ENCODE measurements at regions not wholly inside any gene's neighbourhood (a gene's known extent, or its start where the extent isn't known, plus 50 kb on each side); places are given as distances from the start of the nearest gene placed in this dataset.

DNA sequence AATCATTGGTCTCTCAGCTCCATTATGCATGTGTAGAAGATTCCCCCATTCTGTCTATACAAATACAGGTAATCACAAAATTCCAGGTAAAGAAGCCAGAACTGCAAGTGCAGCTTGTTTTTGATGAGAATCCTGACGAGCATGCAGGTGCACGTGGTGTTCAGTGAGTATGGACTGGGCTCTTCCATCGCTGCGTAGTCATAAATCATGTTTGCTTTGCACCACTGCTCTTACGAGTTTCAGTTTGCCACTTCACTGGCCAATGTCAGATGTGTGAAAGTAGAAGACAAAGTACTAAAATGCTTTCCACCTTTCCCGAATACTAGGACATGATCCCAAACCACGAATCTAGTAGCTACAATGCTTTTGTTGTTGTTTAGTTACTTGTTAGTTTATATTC lies 390.7 kb downstream of the LIG4 start:
- no peaks in the 10 kb centered on the region for H3K36me3 ChIP-seq (ENCODE audit: control insufficient read depth, insufficient read depth, low read length)
- no peak for ATAC-seq (ENCODE audit: low read depth in 2 of 2)
- H3K27ac ChIP-seq (ENCODE audit: insufficient read depth, low read length, poor library complexity, severe bottlenecking) = no peak overlapping the region
- no peak for DNase-seq
- H3K4me3 ChIP-seq (ENCODE audit: low read depth, low read length) = no peak overlapping the region
- no peaks in the 10 kb centered on the region for H3K4me1 ChIP-seq (ENCODE audit: control insufficient read depth, insufficient read depth, low read length, poor library complexity, severe bottlenecking)
- Mint-ChIP-seq H3K27ac (no peak overlapping the region), H3K4me3 (no peak overlapping the region), H3K36me3 (no peaks in the 10 kb centered on the region), H3K4me1 (no peaks in the 10 kb centered on the region), H3K27me3 (no peaks in the 10 kb centered on the region), H3K9me3 (peaks cover 0 to 13% (median 2%) of the 10 kb centered on the region in 7 donors)
- no peaks in the 10 kb centered on the region for H3K27me3 ChIP-seq (ENCODE audit: control insufficient read depth, insufficient read depth, low read length)
- H3K9me3 ChIP-seq (ENCODE audit: control insufficient read depth in 2 of 2, low read length in 2 of 2) = no peaks in the 10 kb centered on the region

DNA sequence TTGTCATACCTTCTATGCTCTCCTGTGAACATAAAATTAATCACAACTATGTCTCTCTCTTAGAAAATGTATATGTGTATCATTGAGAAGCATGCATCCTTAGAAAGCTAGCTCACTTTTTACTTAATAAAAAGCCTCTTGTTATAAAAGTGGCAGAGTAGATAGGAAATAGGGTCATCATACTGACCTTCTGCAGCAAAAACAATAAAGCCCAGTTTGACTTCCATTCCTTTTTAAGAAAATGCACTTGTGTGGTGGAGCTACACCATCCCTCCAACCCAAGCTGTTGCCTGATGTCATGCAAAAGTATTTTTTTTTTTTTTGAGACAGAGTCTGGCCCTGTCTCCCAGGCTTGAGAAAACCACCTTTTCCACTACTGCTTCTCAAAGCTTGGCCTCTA lies 393.3 kb downstream of the LIG4 start:
- no peaks in the 10 kb centered on the region for H3K27me3 Mint-ChIP-seq
- H3K36me3 ChIP-seq (ENCODE audit: control insufficient read depth, insufficient read depth, low read length) = no peaks in the 10 kb centered on the region
- no peak overlapping the region for H3K4me3 ChIP-seq (ENCODE audit: low read depth, low read length)
- no peak overlapping the region for H3K27ac ChIP-seq (ENCODE audit: insufficient read depth, low read length, poor library complexity, severe bottlenecking)
- no peaks in the 10 kb centered on the region for H3K36me3 Mint-ChIP-seq
- H3K9me3 Mint-ChIP-seq = peaks cover 0 to 19% (median 3%) of the 10 kb centered on the region in 7 donors
- no peak for DNase-seq
- no peaks in the 10 kb centered on the region for H3K27me3 ChIP-seq (ENCODE audit: control insufficient read depth, insufficient read depth, low read length)
- H3K9me3 ChIP-seq (ENCODE audit: control insufficient read depth in 2 of 2, low read length in 2 of 2) = no peaks in the 10 kb centered on the region
- no peaks in the 10 kb centered on the region for H3K4me1 ChIP-seq (ENCODE audit: control insufficient read depth, insufficient read depth, low read length, poor library complexity, severe bottlenecking)
- no peaks in the 10 kb centered on the region for H3K4me1 Mint-ChIP-seq
- no peak for ATAC-seq (ENCODE audit: low read depth in 2 of 2)
- H3K27ac Mint-ChIP-seq = no peak overlapping the region
- no peak overlapping the region for H3K4me3 Mint-ChIP-seq

DNA sequence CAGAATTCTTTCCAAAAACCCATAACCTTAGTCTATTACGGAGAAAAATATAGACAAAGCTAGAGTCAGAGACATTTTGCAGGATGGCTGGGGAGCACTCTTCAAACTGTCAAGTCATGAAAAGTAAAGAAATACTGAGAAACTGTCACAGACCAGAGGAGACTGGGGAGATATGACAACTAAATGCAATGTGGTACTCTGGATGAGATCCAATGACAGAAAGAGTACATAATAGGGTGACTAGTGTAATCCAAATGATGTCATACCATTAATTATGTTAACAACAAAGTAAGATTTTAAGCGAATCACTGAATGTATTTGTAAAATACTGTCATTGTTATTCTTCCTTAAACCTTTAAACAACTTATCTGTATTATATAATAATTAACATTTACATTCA lies 393.8 kb downstream of the LIG4 start:
- Histone ChIP-seq H3K27me3 (ENCODE audit: control insufficient read depth, insufficient read depth, low read length) (no peaks in the 10 kb centered on the region), H3K9me3 (ENCODE audit: control insufficient read depth in 2 of 2, low read length in 2 of 2) (no peaks in the 10 kb centered on the region), H3K36me3 (ENCODE audit: control insufficient read depth, insufficient read depth, low read length) (no peaks in the 10 kb centered on the region), H3K4me3 (ENCODE audit: low read depth, low read length) (no peak overlapping the region), H3K4me1 (ENCODE audit: control insufficient read depth, insufficient read depth, low read length, poor library complexity, severe bottlenecking) (no peaks in the 10 kb centered on the region), H3K27ac (ENCODE audit: insufficient read depth, low read length, poor library complexity, severe bottlenecking) (no peak overlapping the region)
- no peaks in the 10 kb centered on the region for H3K27me3 Mint-ChIP-seq
- no peak overlapping the region for H3K4me3 Mint-ChIP-seq
- no peak overlapping the region for H3K27ac Mint-ChIP-seq
- H3K4me1 Mint-ChIP-seq = no peaks in the 10 kb centered on the region
- ATAC-seq (ENCODE audit: low read depth in 2 of 2) = no peak
- no peak for DNase-seq
- no peaks in the 10 kb centered on the region for H3K36me3 Mint-ChIP-seq
- H3K9me3 Mint-ChIP-seq = peaks cover 0 to 19% (median 3%) of the 10 kb centered on the region in 7 donors

DNA sequence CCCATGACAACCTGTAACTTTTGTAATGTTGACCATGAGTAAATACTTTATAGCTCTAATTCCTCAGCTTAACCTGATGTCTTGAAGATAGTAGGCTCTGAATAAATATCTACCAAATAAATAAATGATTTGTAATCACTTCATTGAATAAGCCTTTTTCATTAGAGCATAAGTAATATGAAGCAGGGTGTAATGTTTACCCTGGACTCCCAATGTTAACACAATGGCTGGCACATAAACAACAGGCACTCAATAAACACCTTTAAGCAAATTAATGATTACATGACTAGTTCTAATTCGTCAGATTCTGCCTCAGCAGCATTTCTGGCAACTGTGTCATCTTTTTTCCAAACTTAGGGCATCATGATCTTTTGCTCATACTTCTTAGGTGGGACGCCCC lies 396.3 kb downstream of the LIG4 start:
- Histone ChIP-seq H3K9me3 (ENCODE audit: control insufficient read depth in 2 of 2, low read length in 2 of 2) (no peaks in the 10 kb centered on the region), H3K27me3 (ENCODE audit: control insufficient read depth, insufficient read depth, low read length) (no peaks in the 10 kb centered on the region), H3K4me3 (ENCODE audit: low read depth, low read length) (no peak overlapping the region), H3K4me1 (ENCODE audit: control insufficient read depth, insufficient read depth, low read length, poor library complexity, severe bottlenecking) (no peaks in the 10 kb centered on the region), H3K36me3 (ENCODE audit: control insufficient read depth, insufficient read depth, low read length) (no peaks in the 10 kb centered on the region), H3K27ac (ENCODE audit: insufficient read depth, low read length, poor library complexity, severe bottlenecking) (no peak overlapping the region)
- no peaks in the 10 kb centered on the region for H3K4me1 Mint-ChIP-seq
- H3K9me3 Mint-ChIP-seq = peaks cover 0 to 19% (median 5%) of the 10 kb centered on the region in 7 donors
- H3K27ac Mint-ChIP-seq = no peak overlapping the region
- H3K27me3 Mint-ChIP-seq = no peaks in the 10 kb centered on the region
- DNase-seq (no peak), ATAC-seq (ENCODE audit: low read depth in 2 of 2) (no peak)
- no peaks in the 10 kb centered on the region for H3K36me3 Mint-ChIP-seq
- H3K4me3 Mint-ChIP-seq = no peak overlapping the region

DNA sequence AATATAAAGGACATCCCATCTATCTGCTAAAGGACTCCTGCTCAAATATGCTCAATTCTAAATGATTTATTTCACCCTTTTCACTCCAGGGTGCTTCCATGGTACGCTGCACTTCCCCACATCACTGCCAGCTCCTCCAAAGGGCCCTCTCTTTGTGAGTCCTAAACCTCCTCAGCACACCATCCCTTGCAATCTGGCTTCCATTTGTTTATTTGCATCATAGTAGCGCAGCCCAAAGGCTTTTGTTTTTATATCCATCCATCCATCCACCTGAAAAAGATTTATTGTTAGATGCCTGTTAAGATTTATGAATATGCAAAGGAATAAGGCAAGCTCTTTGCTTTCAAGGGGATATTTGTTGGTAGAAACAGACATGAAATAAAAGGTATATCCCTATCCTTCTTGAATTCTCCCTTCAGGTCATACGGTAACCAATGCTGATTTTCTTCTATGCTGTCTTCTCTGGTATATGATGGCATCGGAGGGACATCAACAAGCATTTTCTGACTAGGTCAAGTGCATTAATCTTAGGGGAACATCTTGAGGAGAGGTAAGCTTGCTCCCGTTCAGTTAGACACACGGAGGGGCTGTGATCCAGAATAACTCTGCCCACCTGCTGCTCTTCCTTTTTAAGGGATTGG lies 397.6 kb downstream of the LIG4 start:
- ATAC-seq (ENCODE audit: low read depth in 2 of 2) = no peak
- Histone ChIP-seq H3K9me3 (ENCODE audit: control insufficient read depth in 2 of 2, low read length in 2 of 2) (no peaks in the 10 kb centered on the region), H3K4me3 (ENCODE audit: low read depth, low read length) (no peak overlapping the region), H3K4me1 (ENCODE audit: control insufficient read depth, insufficient read depth, low read length, poor library complexity, severe bottlenecking) (no peaks in the 10 kb centered on the region), H3K27me3 (ENCODE audit: control insufficient read depth, insufficient read depth, low read length) (no peaks in the 10 kb centered on the region), H3K36me3 (ENCODE audit: control insufficient read depth, insufficient read depth, low read length) (no peaks in the 10 kb centered on the region), H3K27ac (ENCODE audit: insufficient read depth, low read length, poor library complexity, severe bottlenecking) (no peak overlapping the region)
- Mint-ChIP-seq H3K4me1 (no peaks in the 10 kb centered on the region), H3K4me3 (no peak overlapping the region), H3K27ac (no peak overlapping the region), H3K36me3 (no peaks in the 10 kb centered on the region), H3K9me3 (peaks cover 0 to 13% (median 3%) of the 10 kb centered on the region in 7 donors), H3K27me3 (no peaks in the 10 kb centered on the region)
- no peak for DNase-seq

DNA sequence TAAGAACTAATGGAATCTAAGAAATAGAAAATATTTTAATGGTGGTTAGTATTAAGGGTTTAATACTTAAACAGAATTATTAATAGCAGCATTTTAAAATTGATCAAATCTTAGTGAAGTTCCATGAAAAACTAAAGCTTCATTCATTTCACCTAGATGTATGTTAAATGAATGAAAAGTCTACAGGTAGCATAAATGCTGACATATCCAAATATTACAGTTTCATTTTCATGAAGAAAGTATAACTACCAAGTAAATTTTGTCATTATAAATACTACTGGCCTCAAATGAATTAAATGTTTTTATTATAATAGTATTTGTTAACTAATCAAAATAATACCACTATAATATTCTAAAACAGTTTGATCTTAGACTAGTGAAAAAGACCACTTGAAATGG lies 403.3 kb downstream of the LIG4 start:
- Histone ChIP-seq H3K36me3 (ENCODE audit: control insufficient read depth, insufficient read depth, low read length) (no peaks in the 10 kb centered on the region), H3K4me1 (ENCODE audit: control insufficient read depth, insufficient read depth, low read length, poor library complexity, severe bottlenecking) (no peaks in the 10 kb centered on the region), H3K4me3 (ENCODE audit: low read depth, low read length) (no peak overlapping the region), H3K9me3 (ENCODE audit: control insufficient read depth in 2 of 2, low read length in 2 of 2) (no peaks in the 10 kb centered on the region), H3K27me3 (ENCODE audit: control insufficient read depth, insufficient read depth, low read length) (no peaks in the 10 kb centered on the region), H3K27ac (ENCODE audit: insufficient read depth, low read length, poor library complexity, severe bottlenecking) (no peak overlapping the region)
- H3K27me3 Mint-ChIP-seq = no peaks in the 10 kb centered on the region
- DNase-seq = no peak
- H3K4me1 Mint-ChIP-seq = no peaks in the 10 kb centered on the region
- H3K4me3 Mint-ChIP-seq = no peak overlapping the region
- no peaks in the 10 kb centered on the region for H3K36me3 Mint-ChIP-seq
- H3K27ac Mint-ChIP-seq = no peak overlapping the region
- peaks cover 0 to 8% (median 2%) of the 10 kb centered on the region in 7 donors for H3K9me3 Mint-ChIP-seq
- ATAC-seq (ENCODE audit: low read depth in 2 of 2) = no peak

DNA sequence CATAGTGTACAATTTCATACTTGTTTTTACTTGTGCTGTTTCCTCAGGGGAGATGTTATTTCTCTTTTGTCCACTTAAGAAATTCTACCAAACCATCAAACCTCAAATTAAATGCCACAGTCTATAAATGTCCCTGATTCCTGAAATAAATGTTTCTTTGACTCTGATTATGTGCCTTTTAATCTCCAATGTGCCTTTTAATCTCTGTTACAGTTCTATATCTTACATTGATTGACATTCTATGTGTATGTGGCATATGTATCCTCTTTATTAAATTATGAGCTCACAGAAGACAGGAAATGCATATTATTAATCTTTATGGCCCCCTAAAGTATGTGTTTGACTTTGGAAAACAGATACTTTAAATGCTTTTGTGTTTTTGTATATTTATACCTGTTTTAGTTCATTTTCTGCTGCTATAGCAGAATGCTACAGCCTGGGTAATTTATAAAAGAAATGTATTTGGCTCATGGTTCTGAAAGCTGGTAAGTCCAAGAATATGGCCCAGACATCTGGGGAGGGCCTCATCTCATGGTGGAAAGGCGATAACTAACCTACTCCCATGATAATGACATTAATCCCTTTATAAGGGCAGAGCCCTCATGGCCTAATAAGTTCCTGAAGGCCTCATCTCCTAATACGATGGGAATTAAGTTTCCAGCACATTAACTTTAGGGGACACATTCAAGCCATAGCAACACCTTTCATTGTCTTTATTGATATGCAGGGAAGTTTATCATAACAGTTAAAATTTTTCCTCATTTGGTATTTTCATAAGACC lies 403.9 kb downstream of the LIG4 start:
- Histone ChIP-seq H3K27me3 (ENCODE audit: control insufficient read depth, insufficient read depth, low read length) (no peaks in the 10 kb centered on the region), H3K9me3 (ENCODE audit: control insufficient read depth in 2 of 2, low read length in 2 of 2) (no peaks in the 10 kb centered on the region), H3K27ac (ENCODE audit: insufficient read depth, low read length, poor library complexity, severe bottlenecking) (no peak overlapping the region), H3K4me1 (ENCODE audit: control insufficient read depth, insufficient read depth, low read length, poor library complexity, severe bottlenecking) (no peaks in the 10 kb centered on the region), H3K36me3 (ENCODE audit: control insufficient read depth, insufficient read depth, low read length) (no peaks in the 10 kb centered on the region), H3K4me3 (ENCODE audit: low read depth, low read length) (no peak overlapping the region)
- no peak for ATAC-seq (ENCODE audit: low read depth in 2 of 2)
- no peak for DNase-seq
- peaks cover 0 to 8% (median 2%) of the 10 kb centered on the region in 7 donors for H3K9me3 Mint-ChIP-seq
- H3K4me1 Mint-ChIP-seq = no peaks in the 10 kb centered on the region
- no peaks in the 10 kb centered on the region for H3K36me3 Mint-ChIP-seq
- H3K4me3 Mint-ChIP-seq = no peak overlapping the region
- H3K27ac Mint-ChIP-seq = no peak overlapping the region
- no peaks in the 10 kb centered on the region for H3K27me3 Mint-ChIP-seq

DNA sequence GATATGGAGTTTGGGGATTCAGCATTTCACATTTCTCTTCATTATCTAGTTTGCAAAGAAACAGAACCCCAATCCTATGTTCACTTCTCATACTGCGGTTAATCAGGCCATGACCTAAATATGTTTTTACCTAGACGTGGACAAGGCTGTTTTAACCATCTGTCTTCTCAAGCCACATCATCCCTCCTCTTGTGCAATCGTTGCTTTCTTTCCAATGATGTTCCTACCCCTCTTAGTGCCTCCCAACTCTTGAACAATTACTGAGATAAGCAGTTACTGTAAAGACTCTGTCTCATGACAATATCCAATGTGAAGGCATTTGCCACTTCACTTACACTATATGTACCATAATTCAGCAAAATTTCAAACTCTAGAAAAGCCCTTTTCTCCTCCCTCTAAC lies 406.2 kb downstream of the LIG4 start:
- Histone ChIP-seq H3K27me3 (ENCODE audit: control insufficient read depth, insufficient read depth, low read length) (no peaks in the 10 kb centered on the region), H3K9me3 (ENCODE audit: control insufficient read depth in 2 of 2, low read length in 2 of 2) (no peaks in the 10 kb centered on the region), H3K4me3 (ENCODE audit: low read depth, low read length) (no peak overlapping the region), H3K36me3 (ENCODE audit: control insufficient read depth, insufficient read depth, low read length) (no peaks in the 10 kb centered on the region), H3K27ac (ENCODE audit: insufficient read depth, low read length, poor library complexity, severe bottlenecking) (no peak overlapping the region), H3K4me1 (ENCODE audit: control insufficient read depth, insufficient read depth, low read length, poor library complexity, severe bottlenecking) (no peaks in the 10 kb centered on the region)
- Mint-ChIP-seq H3K9me3 (peaks cover 0 to 3% (median 0%) of the 10 kb centered on the region in 7 donors), H3K27ac (no peak overlapping the region), H3K27me3 (no peaks in the 10 kb centered on the region), H3K4me3 (no peak overlapping the region), H3K4me1 (no peaks in the 10 kb centered on the region), H3K36me3 (no peaks in the 10 kb centered on the region)
- ATAC-seq (ENCODE audit: low read depth in 2 of 2) = no peak
- no peak for DNase-seq

Data from CD4-positive, CD25-positive, alpha-beta regulatory T cell (primary cell).